Stimulated activated CD4-positive, alpha-beta T cell treated with anti-CD3 and anti-CD28 coated beads, Interleukin-2, amount 100 ng/mL, for 48 hours (primary cell): ENCODE measurements at regions not wholly inside any gene's neighbourhood (a gene's known extent, or its start where the extent isn't known, plus 50 kb on each side); places are given as distances from the start of the nearest gene placed in this dataset.

Source experiments
- DNase-seq, 2 donors: peaks; one replicate each; pipeline ENCODE4 v3.0.0-alpha.2; 2020

DNA sequence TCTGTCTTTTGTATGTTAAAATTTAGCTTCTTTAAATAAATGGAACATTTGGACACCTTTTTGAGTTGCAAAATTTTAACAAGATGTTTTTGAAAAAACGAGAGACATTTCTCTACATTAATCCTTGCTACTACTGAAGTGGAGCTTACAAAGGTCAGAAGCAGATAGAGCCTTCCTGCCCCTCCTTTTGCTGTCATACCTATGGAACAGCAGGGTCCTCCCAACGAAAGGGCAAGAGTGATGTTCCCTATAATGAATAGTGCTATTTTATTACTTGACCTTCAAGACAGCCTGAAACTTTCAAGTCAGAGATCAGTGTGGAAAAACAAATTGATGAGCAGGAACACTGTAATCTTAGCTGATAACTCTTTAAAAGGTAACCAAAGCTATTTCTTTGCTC is 1538.9 kb downstream of the PLA2G4A start:
- DNase-seq: no peak

DNA sequence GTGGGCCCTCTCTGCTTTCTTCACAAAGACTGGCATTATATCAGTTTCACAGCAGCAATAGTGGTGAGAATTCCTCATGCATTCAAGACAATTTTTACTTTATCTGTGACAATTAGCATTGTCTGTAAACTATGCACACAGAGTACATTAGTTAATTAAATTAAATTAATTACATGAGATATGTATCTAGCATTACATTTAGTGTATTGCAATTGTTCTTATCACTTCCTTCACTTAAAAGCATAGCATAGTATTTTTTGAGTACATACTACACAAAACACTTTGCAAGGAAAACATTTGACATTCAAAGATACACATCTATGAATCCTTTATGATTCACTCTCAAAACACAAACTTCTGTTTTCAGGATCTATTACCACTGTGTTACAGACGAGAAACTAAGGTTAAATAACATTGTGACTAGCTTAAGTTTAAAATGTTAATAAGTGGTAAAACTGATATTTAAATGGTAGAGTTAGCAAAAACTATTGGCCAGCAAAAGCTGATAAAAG is 1542.6 kb downstream of the PLA2G4A start:
- DNase-seq: no peak

DNA sequence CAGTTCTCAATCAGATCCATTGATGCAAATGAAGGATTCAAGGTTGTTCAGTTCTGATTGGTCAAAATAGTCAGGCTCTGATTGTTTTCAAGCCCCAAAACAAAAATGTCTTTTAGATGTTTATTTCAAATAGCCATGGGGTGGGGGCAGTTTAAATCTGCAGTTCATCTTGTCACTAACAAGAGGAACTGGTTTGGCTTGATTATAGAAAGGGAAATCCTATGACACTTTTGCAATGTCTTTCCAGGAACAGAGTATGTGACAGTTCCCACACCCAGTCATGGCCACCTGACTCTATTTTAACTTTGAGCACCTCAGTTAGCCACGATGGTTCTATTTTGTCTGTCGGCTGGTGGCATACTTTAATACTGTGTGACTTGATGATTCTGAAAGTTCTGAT is 1544.1 kb downstream of the PLA2G4A start:
- DNase-seq: no peak

DNA sequence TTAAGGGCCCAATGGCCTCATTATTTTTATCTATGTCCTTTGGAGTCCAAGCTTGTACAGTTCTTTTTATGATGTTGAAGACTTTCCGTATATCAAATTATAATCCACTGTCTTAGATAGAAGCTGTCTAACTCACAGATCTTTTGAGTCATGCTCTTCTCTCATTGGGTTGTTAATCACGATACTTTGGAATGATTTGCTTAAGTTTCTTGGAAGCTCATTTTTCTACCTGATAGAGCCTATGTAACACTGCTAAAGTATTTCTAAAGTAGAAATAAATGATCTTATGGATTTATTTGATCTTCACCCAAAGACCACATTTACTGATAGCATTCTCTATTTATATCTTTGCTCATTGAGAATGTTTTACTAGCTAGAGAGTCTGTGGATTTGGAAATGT is 1554.1 kb downstream of the PLA2G4A start:
- no peak for DNase-seq

DNA sequence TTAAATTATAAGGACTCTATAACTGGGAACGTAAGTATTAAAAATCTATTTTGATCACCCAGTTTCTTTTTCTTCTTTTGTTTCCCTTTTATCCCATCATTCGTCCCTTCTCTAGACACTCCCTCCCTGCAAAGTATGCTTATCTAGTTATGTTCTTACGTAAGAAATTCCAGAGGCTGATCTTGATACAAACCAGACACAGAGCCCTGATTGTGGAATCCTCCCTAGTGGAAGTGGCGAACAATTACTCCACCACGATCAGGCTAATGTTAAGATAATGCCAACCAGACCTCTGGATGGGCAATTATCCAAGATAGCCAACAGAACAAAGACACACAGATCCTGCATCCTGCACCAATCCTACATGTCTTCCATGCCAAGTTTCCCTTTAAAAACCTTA is 1557.4 kb downstream of the PLA2G4A start:
- DNase-seq: no peak

DNA sequence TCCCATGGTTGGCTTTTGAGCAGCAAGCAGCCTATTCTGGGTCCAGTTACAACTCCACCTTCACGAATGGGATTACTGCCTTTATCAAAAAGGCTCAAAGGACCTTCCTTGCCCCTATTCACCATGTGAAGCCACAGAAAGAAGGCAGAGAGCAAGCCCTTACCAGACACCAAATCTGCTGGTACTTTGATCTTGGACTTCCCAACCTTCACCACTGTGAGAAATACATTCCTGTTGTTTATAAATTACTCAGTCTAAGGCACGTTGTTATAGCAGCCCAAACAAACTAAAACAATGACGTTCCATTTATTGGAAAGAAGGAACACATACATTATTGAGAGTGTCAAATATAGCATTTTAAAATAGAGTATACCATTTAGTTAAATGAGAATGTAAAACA is 1557.9 kb downstream of the PLA2G4A start:
- no peak for DNase-seq

DNA sequence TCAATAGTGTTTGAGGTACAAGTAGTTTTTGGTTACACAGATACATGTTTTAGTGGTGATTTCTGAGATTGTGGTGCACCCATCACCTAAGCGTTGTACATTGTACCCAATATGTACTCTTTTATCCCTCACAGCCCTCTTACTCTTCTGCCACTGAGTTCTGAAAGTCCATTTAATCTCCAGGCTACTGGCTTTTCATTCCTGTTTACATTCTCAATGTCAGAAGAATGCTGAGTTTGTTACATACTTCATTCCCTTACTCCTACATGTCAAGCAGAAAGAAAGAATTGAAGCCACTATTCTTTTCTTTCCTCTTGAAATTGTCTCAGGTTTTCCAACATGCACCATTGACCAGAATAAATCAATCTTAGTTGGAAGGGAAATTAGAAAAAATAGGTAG is 1565.9 kb downstream of the PLA2G4A start:
- no peak for DNase-seq

DNA sequence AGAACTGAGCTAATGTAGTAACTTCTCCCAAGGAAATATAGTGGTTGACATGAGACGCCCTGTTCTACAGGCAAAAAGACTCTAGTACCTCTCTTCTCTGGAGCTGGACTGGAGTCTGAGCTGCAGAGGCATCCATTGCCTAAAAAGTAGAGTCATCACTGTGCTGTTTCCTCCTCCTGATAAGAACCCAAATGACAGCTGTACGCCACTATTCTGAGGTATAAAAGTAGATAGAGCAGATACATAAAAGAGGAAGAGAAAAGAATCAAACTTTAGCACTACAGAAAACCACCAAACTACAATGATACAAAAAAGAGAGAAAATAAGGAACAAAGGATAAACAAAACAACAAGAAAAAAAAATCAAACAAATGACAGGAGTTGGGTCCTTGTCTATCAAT is 1568.8 kb downstream of the PLA2G4A start:
- DNase-seq: no peak

DNA sequence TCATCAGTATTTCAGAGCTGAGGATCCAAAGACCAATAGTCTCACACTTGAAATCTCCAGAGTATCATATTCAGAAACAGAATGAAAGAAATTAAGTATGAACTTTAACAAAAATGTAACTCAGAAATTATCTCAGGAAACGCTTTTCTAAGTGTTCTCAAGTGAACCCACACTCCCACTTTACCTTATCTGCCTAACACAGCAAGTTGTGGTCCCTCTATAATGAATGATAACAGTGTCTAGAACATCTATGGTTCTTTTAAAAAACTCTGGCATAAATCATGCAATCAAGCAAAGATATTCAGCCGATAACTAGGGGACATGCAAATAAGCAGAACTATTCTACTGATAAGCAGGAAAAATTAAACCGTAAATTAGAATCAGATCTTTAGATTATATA is 1574.2 kb downstream of the PLA2G4A start:
- DNase-seq: no peak

DNA sequence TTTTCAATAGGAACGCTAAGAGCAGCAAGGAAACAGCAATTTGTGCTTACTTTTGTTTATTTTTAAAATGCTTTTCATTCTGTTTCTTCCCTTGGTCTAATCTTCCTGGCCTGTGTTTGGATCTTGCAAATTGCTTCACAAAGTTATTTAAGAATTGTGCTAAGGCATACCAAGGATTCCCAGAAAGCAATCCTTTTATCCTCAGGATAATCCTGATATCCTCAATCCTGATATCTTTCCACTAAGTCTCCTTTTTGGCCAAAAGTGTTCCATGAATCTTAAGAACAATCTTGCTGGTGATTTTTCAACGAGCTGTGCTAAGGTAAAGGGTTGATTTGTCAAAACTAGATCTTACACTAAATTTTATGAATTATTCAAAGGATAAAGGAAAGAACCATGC is 1577.9 kb downstream of the PLA2G4A start:
- DNase-seq: no peak

DNA sequence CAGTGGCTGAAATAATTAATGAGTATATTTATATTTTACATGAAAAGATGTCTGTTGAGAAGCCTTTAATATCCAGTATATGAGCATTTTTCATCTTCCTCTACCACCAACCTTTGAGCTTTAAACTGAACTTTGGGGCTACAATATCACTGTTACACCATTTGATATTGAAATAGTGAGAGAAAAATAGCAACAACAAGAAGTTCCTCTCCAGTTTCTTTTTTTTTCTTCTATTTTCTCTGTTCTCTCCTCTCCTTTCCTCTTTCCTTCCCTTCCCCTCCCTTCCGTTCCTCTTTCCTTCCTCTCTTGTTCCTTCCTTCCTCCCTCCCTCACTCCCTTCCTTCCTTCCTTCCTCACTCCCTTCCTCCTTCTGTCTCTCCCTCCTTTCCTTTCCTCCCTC is 1591.4 kb downstream of the PLA2G4A start:
- DNase-seq: no peak

DNA sequence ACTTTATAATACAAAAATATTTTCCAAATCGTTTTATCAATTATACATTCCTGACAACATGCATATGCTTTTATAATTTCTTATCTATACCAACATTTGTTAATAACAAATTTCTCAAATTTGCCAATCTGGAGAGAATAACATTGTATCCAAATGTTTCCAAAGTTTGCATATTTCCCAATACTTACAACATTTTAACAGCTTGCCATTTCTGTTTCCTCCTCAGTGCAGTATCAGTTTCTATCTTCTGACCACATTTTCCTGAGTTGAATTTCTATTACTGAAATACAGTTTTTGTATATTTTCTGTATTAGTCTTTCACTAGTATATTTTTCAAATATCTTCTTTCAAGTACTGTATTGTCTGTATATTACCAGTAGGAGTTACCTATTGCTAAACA is 1594.3 kb downstream of the PLA2G4A start:
- no peak for DNase-seq

DNA sequence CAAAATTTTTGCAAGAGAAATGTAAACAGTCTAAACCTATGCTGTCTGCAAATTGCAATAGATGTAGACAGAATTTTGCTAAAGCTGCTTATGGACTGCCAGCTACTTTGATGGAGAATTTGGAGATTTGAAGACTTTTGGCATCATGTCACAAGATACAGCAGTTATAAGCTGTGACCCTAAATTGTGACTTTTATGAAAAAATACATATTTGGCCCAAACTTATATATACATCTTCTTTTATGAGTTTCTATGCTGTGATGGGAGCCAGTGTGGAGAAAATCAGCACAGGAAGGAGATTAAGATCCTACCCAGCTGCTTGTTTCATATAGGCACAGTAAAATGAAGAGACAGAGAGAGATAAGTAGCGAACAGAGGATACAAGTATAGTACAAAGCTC is 1595.4 kb downstream of the PLA2G4A start:
- no peak for DNase-seq

DNA sequence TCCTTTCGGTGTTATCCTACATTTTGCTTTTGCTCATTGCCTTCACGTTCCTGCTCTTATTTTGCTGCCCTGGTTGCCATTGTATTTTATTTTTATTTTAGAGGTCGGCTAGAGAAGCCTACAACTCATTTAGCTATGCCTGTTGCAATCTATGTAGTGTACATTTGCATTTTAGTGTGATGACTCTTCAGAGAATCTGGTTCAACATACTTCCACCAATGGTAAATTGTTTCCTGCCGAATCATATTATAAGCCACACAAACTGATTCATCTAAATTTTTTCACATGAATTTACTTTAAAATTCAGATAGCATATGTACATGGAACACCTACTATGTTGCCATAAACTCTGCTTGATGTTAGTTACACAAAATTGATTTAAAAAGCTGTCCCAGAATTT is 1596.9 kb downstream of the PLA2G4A start:
- no peak for DNase-seq

DNA sequence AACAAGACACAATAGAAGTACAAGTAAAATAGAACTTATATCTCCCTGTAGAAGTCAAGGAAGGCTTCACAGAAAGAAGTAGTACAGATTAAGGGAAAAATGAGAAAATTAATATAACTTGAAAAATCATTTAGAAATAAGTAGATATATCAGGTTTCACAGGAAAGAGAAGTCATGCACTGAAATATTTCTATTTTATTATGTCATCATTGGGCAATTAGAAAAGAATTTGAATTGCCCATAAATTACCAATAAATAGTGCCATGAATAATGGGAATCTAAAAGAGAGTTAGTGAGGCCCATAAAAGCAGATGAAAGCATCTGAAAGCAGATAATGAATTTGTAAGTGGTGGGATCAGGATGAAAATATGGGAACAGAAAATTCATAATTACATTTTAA is 1597.8 kb downstream of the PLA2G4A start:
- no peak for DNase-seq

DNA sequence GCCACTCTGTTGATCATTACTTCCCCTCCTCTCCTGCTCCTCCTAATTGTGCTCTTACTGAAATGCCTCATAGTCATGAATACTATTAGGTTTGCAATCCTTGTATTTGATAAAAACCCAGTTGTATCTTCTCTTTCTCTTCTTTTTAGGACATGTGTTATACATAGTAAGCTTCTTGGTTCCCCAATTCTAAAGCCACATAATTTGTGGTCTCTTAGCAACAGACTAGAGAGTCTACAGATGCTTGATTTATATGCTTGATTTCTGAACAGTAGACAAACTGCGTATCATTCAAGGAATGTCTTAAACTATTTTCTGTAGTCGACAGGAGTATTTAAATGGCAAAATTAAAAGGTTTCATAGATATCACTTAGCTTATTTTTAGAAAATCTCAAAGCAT is 1598.9 kb downstream of the PLA2G4A start:
- DNase-seq: no peak

DNA sequence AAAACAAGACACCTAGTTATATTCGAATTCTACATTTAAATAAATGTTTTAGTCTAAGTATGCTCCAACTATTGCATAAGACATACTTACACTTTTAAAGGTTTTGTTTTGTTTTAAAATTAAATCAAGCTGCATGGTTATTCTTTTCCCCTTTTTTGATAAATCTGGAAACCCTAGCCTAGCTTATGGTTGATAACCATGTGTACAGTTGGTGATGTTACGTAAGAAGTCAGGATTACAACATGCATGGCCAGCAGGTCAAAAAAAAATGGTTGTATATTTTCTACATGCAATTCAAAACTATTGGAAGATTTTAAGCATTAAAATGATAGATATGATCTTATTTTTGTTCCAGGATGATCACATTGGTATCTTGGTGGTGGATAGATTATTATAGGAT is 1600.6 kb downstream of the PLA2G4A start:
- DNase-seq: no peak

DNA sequence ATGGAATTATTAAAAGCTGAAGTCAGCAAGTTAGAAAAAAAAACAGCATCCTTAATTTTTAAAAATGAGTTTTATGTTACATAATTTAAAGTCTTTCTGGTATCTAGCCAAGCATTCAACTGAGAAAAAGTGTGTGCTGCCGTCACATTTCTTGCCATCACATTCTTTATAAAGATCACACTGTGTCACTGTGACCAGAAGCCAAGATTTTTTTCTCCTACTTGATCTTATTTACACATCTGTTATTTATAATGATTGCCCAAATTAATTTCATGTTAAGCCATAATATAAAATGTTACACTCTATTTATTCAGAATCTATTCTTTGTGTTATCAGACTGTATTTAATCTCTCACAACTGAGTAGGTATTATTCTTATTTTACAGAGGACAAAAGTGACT is 1603.7 kb downstream of the PLA2G4A start:
- DNase-seq: no peak

DNA sequence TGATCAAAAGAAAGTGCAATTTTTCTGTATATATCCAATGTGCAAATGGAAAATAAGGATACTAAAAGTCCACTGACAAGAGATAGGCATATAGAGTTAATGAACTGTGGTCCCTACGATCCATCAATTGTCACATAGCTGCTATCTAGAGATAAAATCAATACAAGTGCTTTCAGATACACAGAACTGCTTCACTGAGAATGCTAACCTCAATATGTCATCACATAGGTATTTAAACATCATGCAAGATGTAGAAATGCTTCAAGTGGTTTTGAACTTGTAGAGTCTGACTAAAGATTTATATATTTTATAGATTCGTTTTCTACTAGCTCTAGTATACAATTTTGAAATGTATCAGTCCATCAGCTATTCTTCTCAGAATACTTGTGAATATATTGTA is 1604.7 kb downstream of the PLA2G4A start:
- no peak for DNase-seq

DNA sequence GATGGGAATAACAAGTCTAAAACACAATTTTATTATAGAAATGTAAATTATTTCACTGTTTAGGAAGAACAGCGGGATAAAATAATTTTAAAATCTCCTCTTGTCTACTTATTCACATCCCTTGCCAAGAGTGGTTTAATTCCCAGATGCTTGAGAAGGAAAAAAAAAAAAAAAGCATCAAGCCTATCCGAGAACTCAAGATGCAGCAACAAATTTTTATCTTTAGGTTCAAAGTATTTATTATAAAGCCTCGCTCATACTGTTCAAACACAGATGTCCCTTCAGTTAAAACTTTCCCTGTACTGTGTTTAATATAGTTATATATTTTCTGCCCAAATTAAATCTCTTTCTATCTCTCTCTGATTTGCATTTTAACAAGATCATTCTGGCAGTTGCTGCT is 1615.8 kb downstream of the PLA2G4A start:
- DNase-seq: no peak

DNA sequence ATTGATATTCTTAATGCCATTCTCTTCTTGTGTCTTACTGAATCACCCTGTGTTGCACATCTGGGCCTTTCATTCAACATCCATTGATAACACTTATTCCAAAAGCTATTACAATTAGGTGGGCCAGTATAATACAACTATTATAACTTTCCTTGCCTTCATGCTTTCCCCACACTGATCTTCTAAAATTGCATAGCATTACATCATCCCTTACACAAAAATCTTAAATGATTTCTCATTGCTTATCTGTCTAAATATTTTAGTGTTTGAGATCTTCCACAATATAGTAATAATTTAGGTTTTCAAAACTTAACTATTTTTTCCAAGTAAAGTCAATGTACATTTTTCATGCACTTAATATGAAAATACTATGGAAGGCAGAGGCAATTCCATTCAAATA is 1634.1 kb downstream of the PLA2G4A start:
- no peak for DNase-seq

DNA sequence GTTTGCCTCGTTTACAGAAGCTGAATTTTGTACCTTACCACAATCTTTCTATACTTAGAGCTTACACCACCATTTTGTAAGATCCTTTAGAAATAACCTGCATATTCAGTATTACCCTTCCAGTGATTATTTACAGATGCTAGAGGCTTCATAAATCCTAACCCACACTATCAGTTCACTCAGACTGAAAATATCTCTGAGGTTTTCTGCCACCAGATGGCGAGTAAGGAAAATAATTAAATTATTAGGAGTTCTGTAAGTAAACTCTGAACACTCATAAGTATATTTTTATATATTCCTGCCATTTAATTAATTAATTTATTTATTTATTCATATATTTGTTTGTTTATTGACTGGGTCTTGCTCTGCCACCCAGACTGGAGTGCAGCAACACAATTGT is 1635.2 kb downstream of the PLA2G4A start:
- DNase-seq: no peak

DNA sequence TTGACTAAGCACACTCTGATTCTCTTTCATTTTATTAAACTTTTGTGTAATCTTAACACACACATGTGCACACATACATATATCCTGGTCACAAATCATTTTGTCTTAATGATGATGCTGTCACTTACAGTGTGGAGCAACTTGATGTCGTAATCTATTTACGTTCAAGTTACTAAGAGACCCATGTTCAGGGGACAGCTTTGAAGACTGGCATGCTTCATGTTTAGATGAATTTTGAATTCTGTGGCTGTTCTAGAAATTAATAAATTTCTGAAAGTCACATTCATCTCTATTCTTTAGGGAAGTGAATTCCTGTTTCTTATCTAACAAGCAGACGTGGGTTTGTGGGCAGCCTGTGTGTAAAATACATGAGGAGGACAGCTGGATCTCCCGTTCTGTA is 1637.8 kb downstream of the PLA2G4A start:
- no peak for DNase-seq

DNA sequence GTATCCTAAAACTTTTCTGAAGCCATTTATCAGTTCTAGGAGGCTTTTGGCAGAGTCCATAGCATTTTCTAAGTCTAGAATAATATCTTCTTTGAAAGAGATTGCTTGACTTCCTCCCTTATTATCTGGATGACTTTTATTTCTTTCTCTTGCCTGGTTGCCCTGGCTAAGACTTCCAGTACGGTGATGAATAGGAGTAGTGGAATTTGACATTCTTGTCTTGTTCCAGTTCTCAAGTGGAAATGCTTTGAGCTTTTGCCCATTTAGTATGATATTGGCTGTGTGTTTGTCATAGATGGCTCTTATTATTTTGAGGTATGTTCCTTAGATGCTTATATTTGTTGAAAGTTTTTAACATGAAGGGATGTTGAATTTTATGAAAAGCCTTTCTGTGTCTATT is 1647.9 kb downstream of the PLA2G4A start:
- no peak for DNase-seq

DNA sequence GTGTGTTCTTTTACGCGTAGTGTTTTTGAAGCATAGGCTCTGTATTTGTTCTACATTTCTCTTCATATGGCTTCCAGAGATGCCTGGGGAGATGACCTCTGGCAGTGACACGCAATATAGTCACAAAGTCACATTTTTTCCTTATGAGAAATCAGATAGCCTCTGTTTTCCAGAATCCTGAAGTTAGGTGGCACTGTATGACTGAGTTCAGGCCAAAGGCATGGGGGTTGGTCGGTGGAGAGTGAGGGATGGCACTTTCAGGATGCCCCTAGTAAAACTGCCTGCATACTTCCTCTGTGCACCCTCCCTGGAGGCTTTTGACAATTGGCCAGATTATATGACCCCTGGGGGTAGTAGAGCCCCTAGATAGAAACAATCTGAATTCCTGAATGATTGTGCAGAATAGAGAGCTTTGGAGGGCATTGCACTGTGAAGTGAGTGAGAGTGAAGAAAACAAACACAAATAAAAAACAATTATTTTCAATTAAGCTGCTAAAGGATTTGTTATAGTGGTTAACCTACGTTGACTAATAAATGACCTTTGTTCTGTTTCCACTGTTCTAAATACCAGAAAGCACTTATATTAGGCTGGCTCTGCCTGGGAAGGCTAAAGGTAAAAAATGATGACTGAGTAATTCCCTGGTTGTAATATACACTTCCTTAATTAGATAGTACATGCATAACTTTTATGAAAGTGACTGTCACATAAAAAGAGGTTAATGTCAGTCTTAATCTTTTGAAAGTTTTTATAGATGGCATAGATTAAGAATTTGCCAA is 1660.8 kb downstream of the PLA2G4A start:
- DNase-seq: no peak
